Aorta (tissue), 5 donors: ENCODE measurements at regions not wholly inside any gene's neighbourhood (a gene's known extent, or its start where the extent isn't known, plus 50 kb on each side); places are given as distances from the start of the nearest gene placed in this dataset.

Source experiments
- ATAC-seq: fragments of 200-7000 bp; cut with Tn5 transposase; one replicate; pipeline ENCODE4 v1.9.1; 2022; ENCODE audit warnings: moderate library complexity; ENCODE audit not compliant: low FRiP score
- DNase-seq, 2 donors: peaks; one replicate each; pipeline ENCODE4 v3.0.0-alpha.2; 2020
- H3K27ac ChIP-seq, 2 donors: one replicate each; pipeline ENCODE4 v1.5.1; 2013; ENCODE audit warnings: low read length in 2 of 2, mild to moderate bottlenecking in 2 of 2, moderate library complexity in 2 of 2, control low read depth in 1 of 2, inconsistent platforms in 1 of 2, low read depth in 1 of 2
- H3K27me3 ChIP-seq, 2 donors: one replicate each; pipeline ENCODE4 v1.6.1; 2013; ENCODE audit warnings: control low read depth in 1 of 2, low read length in 1 of 2, mild to moderate bottlenecking in 1 of 2, moderate library complexity in 1 of 2; ENCODE audit not compliant: insufficient read depth in 2 of 2, control insufficient read depth in 1 of 2
- H3K36me3 ChIP-seq, 2 donors: one replicate each; pipeline ENCODE4 v1.6.1; 2013; ENCODE audit warnings: control low read depth in 1 of 2, low read length in 1 of 2, mild to moderate bottlenecking in 1 of 2; ENCODE audit not compliant: insufficient read depth in 2 of 2, control insufficient read depth in 1 of 2
- H3K4me1 ChIP-seq, 2 donors: one replicate each; pipeline ENCODE4 v1.6.1; 2013; ENCODE audit warnings: low read length in 2 of 2, control low read depth in 1 of 2, mild to moderate bottlenecking in 1 of 2, moderate library complexity in 1 of 2; ENCODE audit not compliant: insufficient read depth in 2 of 2, control insufficient read depth in 1 of 2
- H3K4me3 ChIP-seq, 2 donors: one replicate each; pipeline ENCODE4 v1.5.1; 2013; ENCODE audit warnings: low read length in 2 of 2, control low read depth in 1 of 2, mild to moderate bottlenecking in 1 of 2
- H3K9me3 ChIP-seq: one replicate; pipeline ENCODE4 v1.6.1; 2013; ENCODE audit warnings: mild to moderate bottlenecking, low read length; ENCODE audit not compliant: control insufficient read depth
- whole genome bisulfite sequencing, 2 donors: extraction: QIAGEN DNeasy Blood & Tissue Kit; methylation state at CpG; one replicate each; pipeline ENCODE4 v1.1.7; 2013; 5-methylcytosine and 5-hydroxymethylcytosine counted together
- intact Hi-C, 2 donors: fragments of 100-400 bp; cut with DNase I; formaldehyde crosslinking; loops; one replicate each; pipeline versions ENCODE4 v1.14.2 to v1.15.0; 2022
- donor health status: healthy with polysubstance abuse.
- donor health status: Bipolar disorder and iron deficiency.
- donor health status: DM: no; HTN: no; CAD: no.
- donor health status: DM: no; HTN: no; CAD: no.
- donor health status: DM: yes; HTN: yes; CAD: no.

DNA sequence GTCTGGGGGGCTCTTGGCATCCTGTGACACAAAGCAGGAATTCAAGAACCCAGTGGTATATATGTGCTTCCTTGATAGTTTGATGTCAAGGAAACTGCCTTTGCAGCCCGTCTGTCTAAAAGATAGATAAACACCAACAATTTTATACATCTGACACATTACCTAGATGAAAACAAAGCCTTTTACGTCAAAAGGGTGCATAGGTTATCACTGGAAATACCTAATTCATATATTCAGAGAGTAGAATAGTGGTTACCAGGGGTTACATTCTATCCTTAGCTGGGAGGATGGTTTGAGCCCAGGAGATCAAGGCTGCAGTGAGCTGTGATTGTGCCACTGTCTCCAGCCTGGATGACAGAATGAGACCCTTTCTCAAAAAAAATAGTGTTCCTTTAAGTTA lies 356.9 kb upstream of the RASGRP1 start:
- ATAC-seq (no peak), DNase-seq (no peak)
- no peaks in the 10 kb centered on the region for H3K27me3 ChIP-seq
- H3K4me1 ChIP-seq: no peaks in the 10 kb centered on the region
- WGBS, 2 donors: 41 to 67% methylated on average over 2 of the region's 2 CpGs
- H3K4me3 ChIP-seq: no peak overlapping the region
- intact Hi-C loops: no loop called here
- H3K36me3 ChIP-seq: no peaks in the 10 kb centered on the region
- no peak overlapping the region for H3K27ac ChIP-seq
- no peaks in the 10 kb centered on the region for H3K9me3 ChIP-seq

DNA sequence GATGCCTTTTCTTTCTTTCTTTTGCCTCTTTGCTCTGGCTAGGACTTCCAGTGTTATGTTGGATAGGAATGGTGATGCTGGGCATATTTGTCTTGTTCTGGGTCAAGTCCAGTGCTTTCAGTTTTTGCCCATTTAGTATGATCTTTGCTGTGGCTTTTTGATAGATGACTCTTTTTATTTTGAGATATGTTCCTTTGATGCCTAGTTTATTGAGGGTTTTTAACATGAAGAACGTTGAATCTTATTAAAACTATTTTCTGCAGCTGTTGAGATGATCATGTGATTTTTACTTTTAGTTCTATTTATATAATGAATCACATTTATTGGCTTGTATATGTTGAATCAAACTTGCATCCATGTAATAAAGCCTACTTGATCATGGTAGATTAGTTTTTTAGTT lies 363.8 kb upstream of the RASGRP1 start:
- intact Hi-C loops: no loop called here
- WGBS, 2 donors: 4 to 20% methylated on average over 1 of the region's 1 CpG

DNA sequence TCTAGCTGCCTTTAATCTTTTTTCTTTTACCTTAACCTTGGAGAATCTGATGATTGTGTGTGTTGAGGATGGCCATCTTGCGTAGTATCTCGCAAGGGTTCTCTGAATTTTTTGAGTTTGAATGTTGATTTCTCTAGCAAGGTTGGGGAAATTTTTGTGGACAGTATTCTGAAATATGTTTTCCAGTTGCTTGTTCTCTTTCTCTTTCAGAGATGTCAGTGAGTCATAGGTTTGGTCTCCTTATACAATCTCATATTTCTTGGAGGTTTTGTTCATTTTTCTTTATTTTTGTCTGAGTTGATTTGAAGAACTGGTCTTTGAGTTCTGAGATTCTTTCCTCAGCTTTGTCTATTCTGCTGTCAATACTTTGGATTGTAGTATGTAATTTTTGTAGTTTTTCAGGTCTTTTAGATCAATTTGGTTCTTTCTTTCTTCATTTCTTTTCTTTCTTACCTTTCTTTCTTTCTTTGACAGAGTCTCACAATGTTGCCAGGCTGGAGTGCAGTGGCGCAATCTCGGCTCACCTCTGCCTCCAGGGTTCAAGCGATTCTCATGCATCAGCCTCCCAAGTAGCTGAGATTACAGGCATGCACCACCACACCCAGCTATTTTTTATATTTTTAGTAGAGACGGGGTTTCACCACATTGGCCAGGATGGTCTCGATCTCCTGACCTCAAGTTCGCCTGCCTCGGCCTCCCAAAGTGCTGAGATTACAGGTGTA lies 366.4 kb upstream of the RASGRP1 start:
- 95% methylated on average over 9 of the region's 9 CpGs for WGBS, 2 donors
- Histone ChIP-seq H3K9me3 (no peaks in the 10 kb centered on the region), H3K27me3 (no peaks in the 10 kb centered on the region), H3K4me1 (no peaks in the 10 kb centered on the region), H3K36me3 (no peaks in the 10 kb centered on the region), H3K4me3 (no peak overlapping the region), H3K27ac (no peak overlapping the region)
- intact Hi-C loops: no loop called here
- no peak for DNase-seq
- no peak for ATAC-seq

More for the DNA sequence above, 363.8 kb upstream of the RASGRP1 start:
- H3K36me3 ChIP-seq: no peaks in the 10 kb centered on the region
- no peak overlapping the region for H3K4me3 ChIP-seq
- H3K27me3 ChIP-seq: no peaks in the 10 kb centered on the region
- H3K9me3 ChIP-seq: no peaks in the 10 kb centered on the region
- ATAC-seq (no peak), DNase-seq (no peak)
- H3K27ac ChIP-seq: no peak overlapping the region
- H3K4me1 ChIP-seq: no peaks in the 10 kb centered on the region

DNA sequence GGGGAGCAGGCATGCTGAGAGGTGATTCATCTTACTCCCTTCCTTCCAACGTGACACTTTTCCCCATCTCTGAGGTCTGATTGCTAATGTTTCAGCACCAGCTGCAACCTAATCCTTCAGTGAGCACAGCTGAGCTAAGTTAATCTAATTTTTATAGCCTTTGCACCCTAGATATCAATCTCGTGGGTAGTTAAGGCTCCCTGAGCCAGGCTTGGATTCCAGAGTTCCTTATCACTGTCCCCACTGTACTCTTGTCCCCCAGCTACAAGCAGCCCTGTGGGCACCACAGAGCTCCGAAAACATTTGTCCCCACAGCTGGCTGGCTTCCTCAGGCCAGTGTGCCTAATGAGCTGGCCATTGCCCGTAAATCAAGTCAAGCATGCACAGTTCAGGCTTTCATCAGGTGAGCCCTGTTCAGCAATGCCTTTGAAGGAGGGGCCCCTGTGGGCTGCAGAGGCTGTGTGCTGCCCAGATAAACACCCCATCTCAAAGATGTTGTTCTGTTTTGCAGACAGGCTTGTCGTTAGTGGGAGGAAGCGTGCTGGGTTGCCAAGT lies 376.9 kb upstream of the RASGRP1 start:
- 3 to 6% methylated on average over 6 of the region's 6 CpGs for WGBS, 2 donors
- Histone ChIP-seq H3K36me3 (no peaks in the 10 kb centered on the region), H3K27me3 (no peaks in the 10 kb centered on the region), H3K9me3 (no peaks in the 10 kb centered on the region), H3K4me3 (no peak overlapping the region), H3K27ac (no peak overlapping the region), H3K4me1 (no peaks in the 10 kb centered on the region)
- intact Hi-C loops: no loop called here
- DNase-seq: no peak
- no peak for ATAC-seq

DNA sequence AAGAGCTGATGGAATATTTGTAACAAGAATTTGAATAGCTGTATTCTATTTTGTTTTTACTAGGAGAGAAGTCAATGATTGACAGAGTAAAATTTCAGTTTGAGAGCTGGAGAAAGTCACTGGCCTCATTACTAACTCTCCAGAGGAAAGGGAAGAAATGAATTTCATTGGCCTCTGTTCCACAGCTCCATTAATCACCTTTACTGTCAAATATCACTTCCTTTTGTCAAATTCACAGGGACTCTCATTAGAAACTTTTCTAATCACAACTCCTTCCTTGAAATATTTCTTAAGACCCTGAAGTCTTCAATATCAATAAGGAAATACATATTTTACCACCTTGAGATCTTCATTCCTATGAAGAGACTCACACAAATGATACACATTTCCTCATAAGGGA lies 379.9 kb upstream of the RASGRP1 start:
- intact Hi-C loops: no loop called here
- DNase-seq (no peak), ATAC-seq (no peak)
- no peaks in the 10 kb centered on the region for H3K9me3 ChIP-seq
- no peaks in the 10 kb centered on the region for H3K4me1 ChIP-seq
- H3K27me3 ChIP-seq: no peaks in the 10 kb centered on the region
- no peaks in the 10 kb centered on the region for H3K36me3 ChIP-seq
- no peak overlapping the region for H3K4me3 ChIP-seq
- H3K27ac ChIP-seq: no peak overlapping the region

DNA sequence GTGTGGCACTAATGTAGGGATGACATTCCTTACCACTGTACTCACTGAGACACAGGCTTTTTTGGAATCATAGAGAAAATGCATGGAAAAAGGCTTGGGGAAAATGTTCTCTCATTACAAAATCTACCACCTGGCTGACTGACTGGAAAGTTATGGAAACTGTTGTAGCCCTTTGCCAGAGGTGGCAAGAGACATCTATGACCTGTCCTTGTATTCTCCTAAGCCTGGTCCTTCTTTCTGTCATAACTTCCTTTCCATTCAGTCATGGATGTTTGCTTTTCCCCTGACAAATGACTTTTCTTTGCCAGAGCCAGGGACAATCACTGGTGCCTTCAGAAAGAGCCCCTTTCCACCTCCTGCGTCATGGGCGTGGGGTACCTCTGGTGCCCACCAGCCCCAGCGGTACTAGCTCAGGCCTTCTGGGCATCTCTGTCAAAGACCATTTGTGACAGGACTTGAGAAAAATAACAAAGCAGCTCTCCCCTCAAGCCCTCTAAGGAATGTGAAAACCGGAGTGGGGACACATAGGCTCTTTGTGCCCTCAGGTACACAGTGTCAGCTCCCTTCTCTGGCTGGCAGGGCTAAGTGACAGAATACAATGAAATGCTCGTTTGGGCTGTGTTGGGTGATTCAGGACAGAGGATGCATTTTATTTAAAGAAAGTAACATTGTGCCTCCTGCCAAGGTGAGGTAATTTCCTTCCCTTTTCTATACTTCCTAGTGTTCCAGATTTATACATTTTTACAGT lies 381.1 kb upstream of the RASGRP1 start:
- WGBS, 2 donors: 52 to 65% methylated on average over 5 of the region's 5 CpGs
- H3K36me3 ChIP-seq: no peaks in the 10 kb centered on the region
- intact Hi-C loops: no loop called here
- no peak overlapping the region for H3K4me3 ChIP-seq
- no peaks in the 10 kb centered on the region for H3K9me3 ChIP-seq
- H3K27ac ChIP-seq: no peak overlapping the region
- no peaks in the 10 kb centered on the region for H3K4me1 ChIP-seq
- no peaks in the 10 kb centered on the region for H3K27me3 ChIP-seq
- DNase-seq: no peak
- ATAC-seq: no peak

DNA sequence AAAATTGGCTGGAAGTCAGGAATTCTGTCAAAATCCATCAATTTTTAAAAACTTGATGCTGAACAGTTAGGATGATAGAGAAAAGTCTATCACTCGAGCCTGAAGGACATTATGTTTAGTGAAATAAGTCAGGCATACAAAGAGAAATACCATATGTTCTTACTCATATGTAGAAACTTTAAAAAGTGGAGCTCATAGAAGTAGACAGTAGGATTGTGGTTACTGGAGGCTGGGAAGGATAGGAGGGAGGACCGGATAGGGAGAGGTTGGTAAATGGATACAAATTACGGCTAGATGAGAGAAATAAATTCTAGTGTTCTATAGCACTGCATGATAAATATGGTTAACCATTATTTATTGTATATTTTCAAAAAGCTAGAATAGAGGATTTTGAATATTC lies 389.5 kb upstream of the RASGRP1 start:
- no peak overlapping the region for H3K27ac ChIP-seq
- no peaks in the 10 kb centered on the region for H3K27me3 ChIP-seq
- ATAC-seq (no peak), DNase-seq (no peak)
- no peaks in the 10 kb centered on the region for H3K9me3 ChIP-seq
- H3K36me3 ChIP-seq: no peaks in the 10 kb centered on the region
- intact Hi-C loops: loop anchor here in 1 of 2 donors (10.0 kb wide), 1 partner anchor 61 kb away; no protein-coding TSS in a partner anchor
- H3K4me1 ChIP-seq: no peaks in the 10 kb centered on the region
- H3K4me3 ChIP-seq: no peak overlapping the region
- WGBS, 2 donors: 64 to 66% methylated on average over 3 of the region's 3 CpGs

DNA sequence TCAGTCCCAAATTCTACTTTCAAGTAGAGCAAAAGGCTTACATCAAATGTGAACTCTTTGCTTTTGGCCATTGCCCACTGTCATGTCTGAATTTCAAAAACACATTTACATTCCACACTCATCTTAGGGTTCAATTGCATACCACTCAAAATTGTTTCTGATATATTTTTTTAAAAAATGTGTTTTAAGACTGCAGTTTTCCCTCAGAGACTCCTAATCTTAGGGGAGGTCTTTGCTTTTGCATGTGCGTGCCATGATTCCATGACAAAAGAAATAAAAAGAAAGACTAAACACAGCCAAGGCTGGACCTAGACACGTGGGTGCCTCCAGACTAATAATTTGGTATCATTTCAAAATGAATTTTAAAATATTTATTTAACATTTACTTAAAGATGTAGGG lies 396.8 kb upstream of the RASGRP1 start:
- Histone ChIP-seq H3K36me3 (no peaks in the 10 kb centered on the region), H3K4me1 (no peaks in the 10 kb centered on the region), H3K9me3 (no peaks in the 10 kb centered on the region), H3K27me3 (no peaks in the 10 kb centered on the region), H3K27ac (no peak overlapping the region), H3K4me3 (no peak overlapping the region)
- DNase-seq (no peak), ATAC-seq (no peak)
- WGBS, 2 donors: 9 to 12% methylated on average over 2 of the region's 2 CpGs
- intact Hi-C loops: no loop called here

DNA sequence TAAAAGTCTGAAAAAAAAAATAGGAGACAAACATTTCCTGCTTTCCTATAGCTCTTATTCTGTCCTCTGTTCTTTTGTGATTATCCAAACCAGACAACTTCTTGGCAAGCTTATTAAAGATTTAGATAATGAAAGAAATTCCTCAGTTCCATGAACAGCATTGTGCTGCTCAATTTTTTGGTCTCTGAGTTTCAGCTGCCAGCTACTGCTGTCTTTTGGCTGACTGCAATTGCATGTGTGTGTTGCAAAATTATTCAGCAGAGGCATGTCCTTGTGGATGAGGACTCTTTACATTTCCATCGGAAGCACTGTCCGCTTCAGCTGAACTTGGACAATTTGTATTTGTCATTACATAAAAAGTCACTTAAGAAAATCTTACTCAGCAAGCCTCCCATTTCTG lies 397.3 kb upstream of the RASGRP1 start:
- Histone ChIP-seq H3K27ac (no peak overlapping the region), H3K4me1 (no peaks in the 10 kb centered on the region), H3K9me3 (no peaks in the 10 kb centered on the region), H3K4me3 (no peak overlapping the region), H3K27me3 (no peaks in the 10 kb centered on the region), H3K36me3 (no peaks in the 10 kb centered on the region)
- ATAC-seq (no peak), DNase-seq (no peak)
- 49 to 54% methylated on average over 2 of the region's 2 CpGs for WGBS, 2 donors
- intact Hi-C loops: no loop called here
